Nephron (organoid): ENCODE measurements at regions not wholly inside any gene's neighbourhood (a gene's known extent, or its start where the extent isn't known, plus 50 kb on each side); places are given as distances from the start of the nearest gene placed in this dataset.

Experiments
- H3K27ac Mint-ChIP-seq, 3 experiments: 2 replicates each; pipeline ENCODE4 v1.8.0; 2020; ENCODE audit warnings: mixed read lengths in 3 of 3, mild to moderate bottlenecking in 2 of 3, moderate library complexity in 1 of 3
- H3K27me3 Mint-ChIP-seq: 2 replicates; pipeline ENCODE4 v1.8.0; 2021; ENCODE audit warnings: low read depth, mild to moderate bottlenecking, moderate library complexity, mixed read lengths
- H3K36me3 Mint-ChIP-seq: 2 replicates; pipeline ENCODE4 v1.8.0; 2020; ENCODE audit warnings: low read depth, mixed read lengths
- H3K4me1 Mint-ChIP-seq: 2 replicates; pipeline ENCODE4 v1.8.0; 2020; ENCODE audit warnings: mixed read lengths
- H3K4me3 Mint-ChIP-seq, 3 experiments: 2 replicates each; pipeline ENCODE4 v1.8.0; 2020; ENCODE audit warnings: mild to moderate bottlenecking in 3 of 3, mixed read lengths in 3 of 3, moderate library complexity in 2 of 3
- H3K9me3 Mint-ChIP-seq: 2 replicates; pipeline ENCODE4 v1.8.0; 2020; ENCODE audit warnings: mixed read lengths
- CTCF ChIP-seq, 3 experiments: fragments of 200-600 bp; sonication (generic); IDR thresholded peaks; one replicate each; pipeline ENCODE4 v1.5.0; 2021; ENCODE audit warnings: antibody characterized with exemption in 3 of 3; ENCODE audit not compliant: unreplicated experiment in 3 of 3

- Mint-ChIP-seq H3K4me3 (no peak overlapping the region), H3K4me1 (peaks cover 11% of the 10 kb centered on the region), H3K27ac (no peak overlapping the region), H3K9me3 (no peaks in the 10 kb centered on the region), H3K27me3 (peaks cover 4% of the 10 kb centered on the region), H3K36me3 (no peaks in the 10 kb centered on the region)
- no peak for TF ChIP-seq CTCF (IDR thresholded peaks at IDR 0.05; ENCODE audit: unreplicated experiment in 3 of 3)
These were observed 76.6 kb upstream of the BZW1 start for GRCh38 chr2:200735061-200735460.

- peaks cover 12% of the 10 kb centered on the region for H3K27me3 Mint-ChIP-seq
- H3K9me3 Mint-ChIP-seq = no peaks in the 10 kb centered on the region
- no peaks in the 10 kb centered on the region for H3K36me3 Mint-ChIP-seq
- H3K4me3 Mint-ChIP-seq = no peak overlapping the region
- H3K27ac Mint-ChIP-seq = peak overlapping the region in 2 of 3 experiments; percentile 5 to 12
- peaks cover 17% of the 10 kb centered on the region for H3K4me1 Mint-ChIP-seq
- no peak for TF ChIP-seq CTCF (IDR thresholded peaks at IDR 0.05; ENCODE audit: unreplicated experiment in 3 of 3)
These were observed 75.0 kb upstream of the BZW1 start for GRCh38 chr2:200736646-200737274.

GRCh38 chr2:200737585-200737984 is 74.1 kb upstream of the BZW1 start:
- Mint-ChIP-seq H3K4me1 (peaks cover 25% of the 10 kb centered on the region), H3K27me3 (peaks cover 15% of the 10 kb centered on the region), H3K4me3 (no peak overlapping the region), H3K27ac (no peak overlapping the region), H3K9me3 (no peaks in the 10 kb centered on the region), H3K36me3 (no peaks in the 10 kb centered on the region)
- no peak for TF ChIP-seq CTCF (IDR thresholded peaks at IDR 0.05; ENCODE audit: unreplicated experiment in 3 of 3)

- no peak for TF ChIP-seq CTCF (IDR thresholded peaks at IDR 0.05; ENCODE audit: unreplicated experiment in 3 of 3)
- H3K27me3 Mint-ChIP-seq = peaks cover 15% of the 10 kb centered on the region
- H3K4me3 Mint-ChIP-seq = no peak overlapping the region
- H3K36me3 Mint-ChIP-seq = no peaks in the 10 kb centered on the region
- no peak overlapping the region for H3K27ac Mint-ChIP-seq
- peaks cover 25% of the 10 kb centered on the region for H3K4me1 Mint-ChIP-seq
- no peaks in the 10 kb centered on the region for H3K9me3 Mint-ChIP-seq
These were observed 73.1 kb upstream of the BZW1 start for GRCh38 chr2:200738590-200738989.

- Mint-ChIP-seq H3K27ac (peak overlapping the region in 1 of 3 experiments; percentile 60), H3K27me3 (peaks cover 17% of the 10 kb centered on the region), H3K36me3 (no peaks in the 10 kb centered on the region), H3K9me3 (no peaks in the 10 kb centered on the region), H3K4me3 (no peak overlapping the region), H3K4me1 (peaks cover 27% of the 10 kb centered on the region)
- TF ChIP-seq CTCF (IDR thresholded peaks at IDR 0.05; ENCODE audit: unreplicated experiment in 3 of 3) = no peak
These were observed 70.8 kb upstream of the BZW1 start for GRCh38 chr2:200740907-200741306.
